ENCODE measurements at regions not wholly inside any gene's neighbourhood (a gene's known extent, or its start where the extent isn't known, plus 50 kb on each side); places are given as distances from the start of the nearest gene placed in this dataset.

GRCh38 chr5:5676218-5676617, 253.7 kb downstream of the ICE1 start:
- TF ChIP-seq CTCF (IDR thresholded peaks at IDR 0.05) (no peak), EZH2 (IDR thresholded peaks at IDR 0.05) (no peak), EZH2phosphoT487 (IDR thresholded peaks at IDR 0.05) (no peak)

All from neural progenitor cell (in vitro differentiated cells).